Ammon's horn (tissue), 1 donor: ENCODE measurements at regions not wholly inside any gene's neighbourhood (a gene's known extent, or its start where the extent isn't known, plus 50 kb on each side); places are given as distances from the start of the nearest gene placed in this dataset.

Source experiments
- DNase-seq: peaks from one replicate; pipeline ENCODE4 v3.0.0-alpha.2; 2016; ENCODE audit warnings: low spot score

GRCh38 chr4:128358231-128358912, 70.8 kb upstream of the PGRMC2 start:
- no peak for DNase-seq

GRCh38 chr4:128357286-128357685, 69.7 kb upstream of the PGRMC2 start:
- no peak for DNase-seq

GRCh38 chr4:128355305-128355704, 67.7 kb upstream of the PGRMC2 start:
- DNase-seq = no peak

- no peak for DNase-seq
Measured at GRCh38 chr4:128354205-128354821, 66.7 kb upstream of the PGRMC2 start.

- DNase-seq = no peak
Measured at GRCh38 chr4:128353791-128354190, 66.2 kb upstream of the PGRMC2 start.

GRCh38 chr4:128351502-128351901, 63.9 kb upstream of the PGRMC2 start:
- no peak for DNase-seq

- DNase-seq = no peak
Measured at GRCh38 chr4:128350449-128351045, 62.9 kb upstream of the PGRMC2 start.

GRCh38 chr4:128349921-128350320, 62.3 kb upstream of the PGRMC2 start:
- DNase-seq = no peak

GRCh38 chr4:128347930-128348660, 60.5 kb upstream of the PGRMC2 start:
- no peak for DNase-seq

- DNase-seq = no peak
Measured at GRCh38 chr4:128347175-128347868, 59.7 kb upstream of the PGRMC2 start.

GRCh38 chr4:128346054-128346716, 58.6 kb upstream of the PGRMC2 start:
- DNase-seq = no peak

GRCh38 chr4:128345650-128346049, 58.0 kb upstream of the PGRMC2 start:
- DNase-seq = no peak

- DNase-seq = no peak
Measured at GRCh38 chr4:128342762-128343161, 55.1 kb upstream of the PGRMC2 start.

GRCh38 chr4:128341634-128342033, 54.0 kb upstream of the PGRMC2 start:
- DNase-seq = no peak

GRCh38 chr4:128338634-128339355, 51.2 kb upstream of the PGRMC2 start:
- DNase-seq = no peak

GRCh38 chr4:128337863-128338262, 50.2 kb upstream of the PGRMC2 start:
- DNase-seq = no peak
